NCI-H460 (cell line): ENCODE measurements at regions not wholly inside any gene's neighbourhood (a gene's known extent, or its start where the extent isn't known, plus 50 kb on each side); places are given as distances from the start of the nearest gene placed in this dataset.
A peak's percentile ranks its signal among the peaks of the same experiment; 100 is the strongest.

Source experiments
- DNase-seq: peaks from one replicate; pipeline ENCODE4 v3.0.0-alpha.2; 2016; ENCODE audit warnings: low read depth; ENCODE audit errors: extremely low read depth
- small RNA-seq, 2 experiments: library from RNA; depleted of rRNA; stranded (forward); fragments of <200 nt; gene quantifications; one replicate each; pipeline ENCODE3, GENCODE V24; 2014

GRCh38 chr14:21734457-21735074 is 60.9 kb upstream of the OR4E1 start:
- DNase-seq = peak; percentile 73

- DNase-seq = no peak
Measured at GRCh38 chr14:21729703-21730233, 56.1 kb upstream of the OR4E1 start.

GRCh38 chr14:21725250-21725649 is 51.6 kb upstream of the OR4E1 start:
- no peak for DNase-seq

GRCh38 chr14:21724090-21724973 is 50.7 kb upstream of the OR4E1 start:
- no peak for DNase-seq

- peak; percentile 38 for DNase-seq
Measured at GRCh38 chr14:21723431-21724045, 49.9 kb upstream of the OR4E1 start.

Small RNAs in the stretch of these regions (small RNA-seq; reads per million reads assigned to genes)
- 0 reads per million in 2 experiments for gene AC245505.1
- gene TRAJ30 = 0 reads per million in 2 experiments
- gene TRAJ31 = 0 reads per million in 2 experiments
- gene TRAJ32 = 0 reads per million in 2 experiments
- gene TRAJ33 = 0 reads per million in 2 experiments
- 0 reads per million in 2 experiments for gene TRAJ34
- gene TRAJ35 = 0 reads per million in 2 experiments
- gene TRAJ36 = 0 reads per million in 2 experiments
- 0 reads per million in 2 experiments for gene TRAJ37
- 0 reads per million in 2 experiments for gene TRAJ38
- 0 reads per million in 2 experiments for gene TRAJ39
- gene TRAJ40 = 0 reads per million in 2 experiments
- gene TRAJ41 = 0 reads per million in 2 experiments
- gene TRAJ42 = 0 reads per million in 2 experiments
- 0 reads per million in 2 experiments for gene TRAJ43
- 0 reads per million in 2 experiments for gene TRAJ44
- gene TRAJ45 = 0 reads per million in 2 experiments
- gene TRAJ46 = 0 reads per million in 2 experiments
- 0 reads per million in 2 experiments for gene TRAJ47
- 0 reads per million in 2 experiments for gene TRAJ48
- gene TRAJ49 = 0 reads per million in 2 experiments
- gene TRAJ50 = 0 reads per million in 2 experiments
- gene TRAJ51 = 0 reads per million in 2 experiments
- gene TRAJ52 = 0 reads per million in 2 experiments
- 0 reads per million in 2 experiments for gene TRAJ53
- gene TRAJ54 = 0 reads per million in 2 experiments
- 0 reads per million in 2 experiments for gene TRAJ55
- 0.04 to 0.12 reads per million in 2 experiments for gene TRAJ56
- gene TRAJ57 = 0 reads per million in 2 experiments
- 0 reads per million in 2 experiments for gene TRAJ58
- gene TRAJ59 = 0 reads per million in 2 experiments
- gene TRAJ60 = 0 reads per million in 2 experiments
- 0 reads per million in 2 experiments for gene TRAJ61
- gene TRAV15 = 0 reads per million in 2 experiments
- gene TRDD1 = 0 reads per million in 2 experiments
- gene TRDD2 = 0 reads per million in 2 experiments
- 0 reads per million in 2 experiments for gene TRDD3
- gene TRDJ1 = 0 reads per million in 2 experiments
- 0 reads per million in 2 experiments for gene TRDJ2
- gene TRDJ3 = 0 reads per million in 2 experiments
- gene TRDJ4 = 0 to 0.06 reads per million in 2 experiments
- 0 reads per million in 2 experiments for gene TRDV1
